GM23248 (cell line): ENCODE measurements at regions not wholly inside any gene's neighbourhood (a gene's known extent, or its start where the extent isn't known, plus 50 kb on each side); places are given as distances from the start of the nearest gene placed in this dataset.

ENCODE experiments used
- EZH2 ChIP-seq: fragments of 200-600 bp; sonication (generic); IDR thresholded peaks from 2 replicates; pipeline ENCODE4 v1.6.1; 2018; ENCODE audit warnings: antibody characterized with exemption, mild to moderate bottlenecking; ENCODE audit not compliant: insufficient read depth, poor library complexity, severe bottlenecking
- EZH2phosphoT487 ChIP-seq: fragments of 200-600 bp; sonication (generic); IDR thresholded peaks from 2 replicates; pipeline ENCODE4 v1.6.1; 2018; ENCODE audit warnings: antibody characterized with exemption, moderate library complexity, mild to moderate bottlenecking, low read depth; ENCODE audit not compliant: insufficient read depth

DNA sequence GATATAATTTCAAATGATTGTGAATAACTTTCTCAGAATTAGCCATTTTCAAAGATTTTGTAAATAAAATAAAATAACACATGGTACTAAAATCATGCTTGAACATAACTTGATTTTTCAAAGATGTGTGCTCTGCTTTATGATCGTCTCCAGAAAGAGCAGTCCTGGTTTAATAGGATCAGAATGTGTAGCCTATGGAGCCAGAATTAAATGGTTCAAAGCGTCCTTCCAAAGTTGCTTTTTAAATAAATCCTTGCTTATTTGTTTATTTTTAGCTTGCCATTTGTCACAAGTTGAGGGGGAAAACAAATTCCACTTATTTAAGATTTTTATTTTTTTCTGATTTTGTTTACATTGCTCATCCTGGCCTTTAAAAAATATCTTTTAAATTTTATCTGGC, 123.7 kb upstream of the SPRED1 start:
- TF ChIP-seq EZH2 (no peak), EZH2phosphoT487 (no peak)
